ENCODE measurements at regions not wholly inside any gene's neighbourhood (a gene's known extent, or its start where the extent isn't known, plus 50 kb on each side); places are given as distances from the start of the nearest gene placed in this dataset.

GRCh38 chr3:181056136-181056732 lies 66.7 kb upstream of the DNAJC19 start:
- Histone ChIP-seq H3K4me1 (no peaks in the 10 kb centered on the region), H3K4me3 (no peak overlapping the region), H3K9me3 (no peaks in the 10 kb centered on the region), H3K36me3 (no peaks in the 10 kb centered on the region), H3K27ac (no peak overlapping the region), H3K27me3 (no peaks in the 10 kb centered on the region)
- TF ChIP-seq POLR2AphosphoS5 (IDR thresholded peaks at IDR 0.05) = no peak
- no peak for TF ChIP-seq CTCF (IDR thresholded peaks at IDR 0.05)
- no peak for TF ChIP-seq POLR2A (IDR thresholded peaks at IDR 0.05)
- TF ChIP-seq EP300 (IDR thresholded peaks at IDR 0.05) = no peak
- 52% methylated on average over 4 of the region's 4 CpGs for WGBS
- no peak for DNase-seq (ENCODE audit: low spot score in 2 of 2)

- Histone ChIP-seq H3K4me3 (no peak overlapping the region), H3K4me1 (no peaks in the 10 kb centered on the region), H3K27me3 (no peaks in the 10 kb centered on the region), H3K36me3 (no peaks in the 10 kb centered on the region), H3K27ac (no peak overlapping the region), H3K9me3 (no peaks in the 10 kb centered on the region)
- DNase-seq (ENCODE audit: low spot score in 2 of 2) = no peak
- TF ChIP-seq POLR2AphosphoS5 (IDR thresholded peaks at IDR 0.05) = no peak
- no peak for TF ChIP-seq CTCF (IDR thresholded peaks at IDR 0.05)
- TF ChIP-seq POLR2A (IDR thresholded peaks at IDR 0.05) = no peak
- no peak for TF ChIP-seq EP300 (IDR thresholded peaks at IDR 0.05)
Observed at GRCh38 chr3:181054538-181054937, 65.0 kb upstream of the DNAJC19 start.

GRCh38 chr3:181052256-181052655 lies 62.7 kb upstream of the DNAJC19 start:
- Histone ChIP-seq H3K27me3 (no peaks in the 10 kb centered on the region), H3K27ac (no peak overlapping the region), H3K9me3 (no peaks in the 10 kb centered on the region), H3K36me3 (no peaks in the 10 kb centered on the region), H3K4me1 (no peaks in the 10 kb centered on the region), H3K4me3 (no peak overlapping the region)
- DNase-seq (ENCODE audit: low spot score in 2 of 2) = no peak
- WGBS = 43% methylated on average over 2 of the region's 2 CpGs
- TF ChIP-seq EP300 (IDR thresholded peaks at IDR 0.05) (no peak), CTCF (IDR thresholded peaks at IDR 0.05) (no peak), POLR2AphosphoS5 (IDR thresholded peaks at IDR 0.05) (no peak), POLR2A (IDR thresholded peaks at IDR 0.05) (no peak)

- no peak for DNase-seq (ENCODE audit: low spot score in 2 of 2)
- no peaks in the 10 kb centered on the region for H3K4me1 ChIP-seq
- H3K9me3 ChIP-seq = no peaks in the 10 kb centered on the region
- 16% methylated on average over 1 of the region's 1 CpG for WGBS
- H3K36me3 ChIP-seq = no peaks in the 10 kb centered on the region
- no peak overlapping the region for H3K4me3 ChIP-seq
- TF ChIP-seq POLR2A (IDR thresholded peaks at IDR 0.05) = no peak
- no peak for TF ChIP-seq EP300 (IDR thresholded peaks at IDR 0.05)
- no peak for TF ChIP-seq POLR2AphosphoS5 (IDR thresholded peaks at IDR 0.05)
- no peak for TF ChIP-seq CTCF (IDR thresholded peaks at IDR 0.05)
- H3K27me3 ChIP-seq = no peaks in the 10 kb centered on the region
- H3K27ac ChIP-seq = no peak overlapping the region
Observed at GRCh38 chr3:181050738-181051137, 61.2 kb upstream of the DNAJC19 start.

GRCh38 chr3:181040030-181040429 lies 50.5 kb upstream of the DNAJC19 start:
- Histone ChIP-seq H3K4me3 (no peak overlapping the region), H3K4me1 (no peaks in the 10 kb centered on the region), H3K9me3 (no peaks in the 10 kb centered on the region), H3K36me3 (no peaks in the 10 kb centered on the region), H3K27ac (no peak overlapping the region), H3K27me3 (no peaks in the 10 kb centered on the region)
- no peak for DNase-seq (ENCODE audit: low spot score in 2 of 2)
- no peak for TF ChIP-seq EP300 (IDR thresholded peaks at IDR 0.05)
- no peak for TF ChIP-seq POLR2A (IDR thresholded peaks at IDR 0.05)
- TF ChIP-seq CTCF (IDR thresholded peaks at IDR 0.05) = no peak
- no peak for TF ChIP-seq POLR2AphosphoS5 (IDR thresholded peaks at IDR 0.05)
